Smooth muscle cell (in vitro differentiated cells): ENCODE measurements at regions not wholly inside any gene's neighbourhood (a gene's known extent, or its start where the extent isn't known, plus 50 kb on each side); places are given as distances from the start of the nearest gene placed in this dataset.
A peak's percentile ranks its signal among the peaks of the same experiment; 100 is the strongest.

Source experiments
- DNase-seq: peaks from one replicate; lab custom pipeline; 2025; ENCODE audit not compliant: unreplicated experiment; lab: John Stamatoyannopoulos, UW
- H2AFZ ChIP-seq: fragments of 200-600 bp; sonication (generic); 2 replicates; pipeline ENCODE4 v1.6.0; 2016; ENCODE audit warnings: antibody characterized with exemption, low read depth, mild to moderate bottlenecking
- H3F3A ChIP-seq: fragments of 200-600 bp; sonication (generic); 2 replicates; pipeline ENCODE4 v1.6.0; 2017; ENCODE audit warnings: antibody characterized with exemption, low read depth
- H3K27ac ChIP-seq: fragments of 200-600 bp; sonication (generic); 2 replicates; pipeline ENCODE4 v1.5.1; 2016; ENCODE audit warnings: low read depth, mild to moderate bottlenecking
- H3K27me3 ChIP-seq: fragments of 200-600 bp; sonication (generic); 2 replicates; pipeline ENCODE4 v1.6.1; 2016; ENCODE audit warnings: low read depth, mild to moderate bottlenecking
- H3K36me3 ChIP-seq: fragments of 200-600 bp; sonication (generic); 2 replicates; pipeline ENCODE4 v1.5.1; 2016; ENCODE audit warnings: low read depth
- H3K4me1 ChIP-seq: fragments of 200-600 bp; sonication (generic); 2 replicates; pipeline ENCODE4 v1.5.1; 2016; ENCODE audit warnings: low read depth
- H3K4me2 ChIP-seq: fragments of 200-600 bp; sonication (generic); 2 replicates; pipeline ENCODE4 v1.6.0; 2016; ENCODE audit warnings: mild to moderate bottlenecking
- H3K4me3 ChIP-seq: fragments of 200-600 bp; sonication (generic); 2 replicates; pipeline ENCODE4 v1.5.1; 2016; ENCODE audit warnings: mild to moderate bottlenecking
- H3K79me2 ChIP-seq: fragments of 200-600 bp; sonication (generic); 2 replicates; pipeline ENCODE4 v1.6.0; 2016; ENCODE audit warnings: low read depth, mild to moderate bottlenecking
- H3K9ac ChIP-seq: fragments of 200-600 bp; sonication (generic); 2 replicates; pipeline ENCODE4 v1.6.0; 2016; ENCODE audit warnings: low read depth
- H3K9me3 ChIP-seq: fragments of 200-600 bp; sonication (generic); replicated peaks from 2 replicates; pipeline ENCODE4 v1.5.1; 2016; ENCODE audit warnings: low read depth
- H4K20me1 ChIP-seq: fragments of 200-600 bp; sonication (generic); 2 replicates; pipeline ENCODE4 v1.6.0; 2016; ENCODE audit warnings: low read depth
- WGBS: methylation state at CpG from one replicate; pipeline ENCODE4 v1.1.7; 2016; ENCODE audit warnings: low lambda C conversion rate; 5-methylcytosine and 5-hydroxymethylcytosine counted together
- TF ChIP-seq, protein P1 (sequence below): fragments of 200-600 bp; sonication (generic); IDR thresholded peaks from 2 replicates; pipeline ENCODE4 v1.5.1; 2017; ENCODE audit warnings: borderline replicate concordance, mild to moderate bottlenecking, antibody characterized with exemption; ENCODE audit not compliant: insufficient read depth, poor library complexity, severe bottlenecking

- H3K27ac ChIP-seq, result no peak overlapping the region
- no peak for DNase-seq
- TF ChIP-seq, protein P1, sequence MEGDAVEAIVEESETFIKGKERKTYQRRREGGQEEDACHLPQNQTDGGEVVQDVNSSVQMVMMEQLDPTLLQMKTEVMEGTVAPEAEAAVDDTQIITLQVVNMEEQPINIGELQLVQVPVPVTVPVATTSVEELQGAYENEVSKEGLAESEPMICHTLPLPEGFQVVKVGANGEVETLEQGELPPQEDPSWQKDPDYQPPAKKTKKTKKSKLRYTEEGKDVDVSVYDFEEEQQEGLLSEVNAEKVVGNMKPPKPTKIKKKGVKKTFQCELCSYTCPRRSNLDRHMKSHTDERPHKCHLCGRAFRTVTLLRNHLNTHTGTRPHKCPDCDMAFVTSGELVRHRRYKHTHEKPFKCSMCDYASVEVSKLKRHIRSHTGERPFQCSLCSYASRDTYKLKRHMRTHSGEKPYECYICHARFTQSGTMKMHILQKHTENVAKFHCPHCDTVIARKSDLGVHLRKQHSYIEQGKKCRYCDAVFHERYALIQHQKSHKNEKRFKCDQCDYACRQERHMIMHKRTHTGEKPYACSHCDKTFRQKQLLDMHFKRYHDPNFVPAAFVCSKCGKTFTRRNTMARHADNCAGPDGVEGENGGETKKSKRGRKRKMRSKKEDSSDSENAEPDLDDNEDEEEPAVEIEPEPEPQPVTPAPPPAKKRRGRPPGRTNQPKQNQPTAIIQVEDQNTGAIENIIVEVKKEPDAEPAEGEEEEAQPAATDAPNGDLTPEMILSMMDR, result peak; percentile 48
- no peak overlapping the region for H3K4me3 ChIP-seq
- H3K4me1 ChIP-seq, result no peaks in the 10 kb centered on the region
- 50% methylated on average over 6 of the region's 6 CpGs for WGBS
- no peaks in the 10 kb centered on the region for H3K36me3 ChIP-seq
- no peak overlapping the region for H3K4me2 ChIP-seq
- H3K79me2 ChIP-seq, result no peaks in the 10 kb centered on the region
- no peaks in the 10 kb centered on the region for H3K9me3 ChIP-seq
- H3K27me3 ChIP-seq, result no peaks in the 10 kb centered on the region
- H3F3A ChIP-seq, result no peaks in the 10 kb centered on the region
- H3K9ac ChIP-seq, result no peak overlapping the region
- H2AFZ ChIP-seq, result no peak overlapping the region
- H4K20me1 ChIP-seq, result no peaks in the 10 kb centered on the region
These were observed 75.3 kb upstream of the BOC start for GRCh38 chr3:113136071-113136470.

GRCh38 chr3:113136544-113136943 is 74.8 kb upstream of the BOC start:
- H3K4me2 ChIP-seq, result no peak overlapping the region
- DNase-seq, result no peak
- no peak overlapping the region for H3K4me3 ChIP-seq
- H3K79me2 ChIP-seq, result no peaks in the 10 kb centered on the region
- H3K27ac ChIP-seq, result no peak overlapping the region
- no peak overlapping the region for H3K9ac ChIP-seq
- H4K20me1 ChIP-seq, result no peaks in the 10 kb centered on the region
- H3K4me1 ChIP-seq, result no peaks in the 10 kb centered on the region
- WGBS, result 90% methylated on average over 5 of the region's 5 CpGs
- TF ChIP-seq, protein P1, result no peak
- no peak overlapping the region for H2AFZ ChIP-seq
- no peaks in the 10 kb centered on the region for H3K27me3 ChIP-seq
- no peaks in the 10 kb centered on the region for H3K9me3 ChIP-seq
- no peaks in the 10 kb centered on the region for H3F3A ChIP-seq
- H3K36me3 ChIP-seq, result no peaks in the 10 kb centered on the region

- H3K79me2 ChIP-seq, result no peaks in the 10 kb centered on the region
- no peak for DNase-seq
- H3K27ac ChIP-seq, result no peak overlapping the region
- no peak overlapping the region for H3K4me3 ChIP-seq
- no peaks in the 10 kb centered on the region for H3K9me3 ChIP-seq
- H2AFZ ChIP-seq, result no peak overlapping the region
- H3K9ac ChIP-seq, result no peak overlapping the region
- no peaks in the 10 kb centered on the region for H3F3A ChIP-seq
- no peaks in the 10 kb centered on the region for H3K4me1 ChIP-seq
- H3K27me3 ChIP-seq, result no peaks in the 10 kb centered on the region
- 77% methylated on average over 6 of the region's 6 CpGs for WGBS
- no peaks in the 10 kb centered on the region for H4K20me1 ChIP-seq
- no peaks in the 10 kb centered on the region for H3K36me3 ChIP-seq
- no peak overlapping the region for H3K4me2 ChIP-seq
- TF ChIP-seq, protein P1, result no peak
These were observed 72.3 kb upstream of the BOC start for GRCh38 chr3:113138839-113139743.

DNA sequence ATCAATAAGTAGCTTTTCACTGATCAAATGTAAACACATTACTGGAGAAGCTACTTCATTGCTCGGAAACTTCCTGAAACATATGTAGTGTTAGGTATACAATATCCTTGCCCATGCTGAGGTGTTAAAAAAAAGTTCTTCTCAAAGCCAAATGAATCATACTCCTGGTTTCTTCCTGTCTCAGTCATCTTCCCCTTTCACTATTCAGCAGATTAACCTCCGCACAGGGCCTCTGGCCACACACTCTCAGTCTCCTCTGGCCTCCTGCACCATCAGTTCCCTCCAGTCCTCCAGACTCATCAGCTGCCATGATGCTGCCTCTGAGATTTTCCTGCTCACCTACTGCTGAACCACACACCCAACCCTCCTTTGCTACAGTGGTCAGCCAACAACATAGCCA is 70.5 kb upstream of the BOC start:
- H3K27ac ChIP-seq, result no peak overlapping the region
- no peak overlapping the region for H3K9ac ChIP-seq
- H3K4me1 ChIP-seq, result no peaks in the 10 kb centered on the region
- no peaks in the 10 kb centered on the region for H3K27me3 ChIP-seq
- H3K4me3 ChIP-seq, result no peak overlapping the region
- DNase-seq, result no peak
- H3K36me3 ChIP-seq, result no peaks in the 10 kb centered on the region
- H3K79me2 ChIP-seq, result no peaks in the 10 kb centered on the region
- no peak overlapping the region for H2AFZ ChIP-seq
- no peaks in the 10 kb centered on the region for H3K9me3 ChIP-seq
- H4K20me1 ChIP-seq, result no peaks in the 10 kb centered on the region
- H3F3A ChIP-seq, result no peaks in the 10 kb centered on the region
- WGBS, result 71% methylated on average over 2 of the region's 2 CpGs
- TF ChIP-seq, protein P1, result no peak
- H3K4me2 ChIP-seq, result no peak overlapping the region
